HK-2 (cell line): ENCODE measurements at regions not wholly inside any gene's neighbourhood (a gene's known extent, or its start where the extent isn't known, plus 50 kb on each side); places are given as distances from the start of the nearest gene placed in this dataset.

Source experiments
- DNase-seq: peaks from one replicate; pipeline ENCODE4 v3.0.0-alpha.2; 2018; ENCODE audit not compliant: unreplicated experiment

GRCh38 chr7:27364344-27364758 lies 121.7 kb downstream of the EVX1 start:
- no peak for DNase-seq

GRCh38 chr7:27367179-27367932 lies 124.8 kb downstream of the EVX1 start:
- no peak for DNase-seq

- no peak for DNase-seq
Observed at GRCh38 chr7:27367933-27368549, 125.4 kb downstream of the EVX1 start.

GRCh38 chr7:27374958-27375841 lies 132.6 kb downstream of the EVX1 start:
- no peak for DNase-seq

- no peak for DNase-seq
Observed at GRCh38 chr7:27375958-27376357, 133.4 kb downstream of the EVX1 start.

- no peak for DNase-seq
Observed at GRCh38 chr7:27377988-27378387, 135.4 kb downstream of the EVX1 start.

GRCh38 chr7:27382307-27382706 lies 139.7 kb downstream of the EVX1 start:
- no peak for DNase-seq

GRCh38 chr7:27386581-27386980 lies 144.0 kb downstream of the EVX1 start:
- DNase-seq: no peak

GRCh38 chr7:27387864-27388263 lies 145.3 kb downstream of the EVX1 start:
- no peak for DNase-seq

GRCh38 chr7:27388561-27388960 lies 146.0 kb downstream of the EVX1 start:
- no peak for DNase-seq

- no peak for DNase-seq
Observed at GRCh38 chr7:27389496-27389895, 146.9 kb downstream of the EVX1 start.

- no peak for DNase-seq
Observed at GRCh38 chr7:27392477-27392876, 149.9 kb downstream of the EVX1 start.

- DNase-seq: no peak
Observed at GRCh38 chr7:27394871-27395270, 152.3 kb downstream of the EVX1 start.

- DNase-seq: no peak
Observed at GRCh38 chr7:27395626-27396025, 153.0 kb downstream of the EVX1 start.

GRCh38 chr7:27397503-27397902 lies 154.9 kb downstream of the EVX1 start:
- DNase-seq: no peak

- no peak for DNase-seq
Observed at GRCh38 chr7:27398851-27399250, 156.2 kb downstream of the EVX1 start.

- no peak for DNase-seq
Observed at GRCh38 chr7:27399791-27400567, 157.4 kb downstream of the EVX1 start.

GRCh38 chr7:27405780-27406179 lies 163.2 kb downstream of the EVX1 start:
- no peak for DNase-seq

GRCh38 chr7:27409311-27409710 lies 166.7 kb downstream of the EVX1 start:
- DNase-seq: no peak

GRCh38 chr7:27409776-27410175 lies 167.2 kb downstream of the EVX1 start:
- no peak for DNase-seq

GRCh38 chr7:27410812-27411544 lies 168.4 kb downstream of the EVX1 start:
- DNase-seq: no peak
